Cardiac muscle cell (in vitro differentiated cells and primary cell): ENCODE measurements at regions not wholly inside any gene's neighbourhood (a gene's known extent, or its start where the extent isn't known, plus 50 kb on each side); places are given as distances from the start of the nearest gene placed in this dataset.

Experiments
- DNase-seq, 2 donors: peaks; one replicate each; pipeline versions ENCODE4 v3.0.0 to v3.0.0-alpha.2; 2010 to 2017; ENCODE audit warnings: low read depth in 1 of 2, low spot score in 1 of 2
- H3K27ac ChIP-seq: fragments of 200-600 bp; sonication (generic); 2 replicates; pipeline ENCODE4 v1.5.1; 2016
- H3K27me3 ChIP-seq: fragments of 200-600 bp; sonication (generic); 2 replicates; pipeline ENCODE4 v1.6.0; 2016; ENCODE audit warnings: control low read depth
- H3K36me3 ChIP-seq: fragments of 200-600 bp; sonication (generic); 2 replicates; pipeline ENCODE4 v1.5.1; 2016; ENCODE audit warnings: control low read depth
- H3K4me1 ChIP-seq: fragments of 200-600 bp; sonication (generic); 2 replicates; pipeline ENCODE4 v1.8.1; 2017; ENCODE audit warnings: low read depth, mild to moderate bottlenecking, mixed run types
- H3K4me3 ChIP-seq: fragments of 200-600 bp; sonication (generic); 2 replicates; pipeline ENCODE4 v1.5.1; 2016; ENCODE audit warnings: mild to moderate bottlenecking
- H3K9me3 ChIP-seq: fragments of 200-600 bp; sonication (generic); 2 replicates; pipeline ENCODE4 v1.5.1; 2017; ENCODE audit warnings: low read depth, mild to moderate bottlenecking, control low read depth
- TF ChIP-seq, protein P1 (sequence below): IDR thresholded peaks from 2 replicates; pipeline ENCODE4 v1.5.1; 2012; ENCODE audit warnings: low read depth, mild to moderate bottlenecking, low read length

DNA sequence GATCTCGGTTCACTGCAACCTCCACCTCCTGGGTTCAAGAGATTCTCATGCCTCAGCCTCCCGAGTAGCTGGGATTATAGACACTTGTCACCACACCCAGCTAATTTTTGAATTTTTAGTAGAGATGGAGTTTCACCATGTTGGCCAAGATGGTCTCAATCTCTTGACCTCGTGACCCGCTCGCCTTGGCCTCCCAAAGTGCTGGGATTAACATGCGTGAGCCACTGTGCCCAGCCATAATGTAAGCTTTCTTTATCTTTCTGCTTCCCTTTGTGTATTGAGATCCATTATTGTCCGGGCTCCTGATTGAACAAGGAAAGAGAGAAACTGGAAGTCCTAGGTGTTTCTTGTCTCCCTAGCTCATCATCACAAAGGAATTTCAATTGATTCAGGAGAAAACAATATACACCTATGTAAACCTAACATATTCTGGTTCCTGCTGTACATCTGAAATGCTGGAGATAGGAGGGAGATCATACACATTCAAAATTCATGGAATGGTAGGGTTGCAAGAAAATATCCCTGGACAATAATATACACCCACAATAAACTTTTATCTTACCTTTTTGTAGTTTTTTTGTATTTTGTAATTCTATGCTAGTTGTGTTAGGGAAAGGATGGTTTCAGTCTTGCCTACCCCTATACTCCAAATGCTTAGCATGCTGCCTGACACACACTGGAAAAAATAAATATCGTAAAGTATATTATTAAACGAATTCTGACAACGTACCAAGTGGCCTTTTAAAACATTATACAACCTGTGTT lies 194.4 kb upstream of the HS3ST1 start:
- no peak overlapping the region for H3K27ac ChIP-seq
- no peaks in the 10 kb centered on the region for H3K9me3 ChIP-seq
- H3K27me3 ChIP-seq: no peaks in the 10 kb centered on the region
- DNase-seq: no peak
- TF ChIP-seq, protein P1, sequence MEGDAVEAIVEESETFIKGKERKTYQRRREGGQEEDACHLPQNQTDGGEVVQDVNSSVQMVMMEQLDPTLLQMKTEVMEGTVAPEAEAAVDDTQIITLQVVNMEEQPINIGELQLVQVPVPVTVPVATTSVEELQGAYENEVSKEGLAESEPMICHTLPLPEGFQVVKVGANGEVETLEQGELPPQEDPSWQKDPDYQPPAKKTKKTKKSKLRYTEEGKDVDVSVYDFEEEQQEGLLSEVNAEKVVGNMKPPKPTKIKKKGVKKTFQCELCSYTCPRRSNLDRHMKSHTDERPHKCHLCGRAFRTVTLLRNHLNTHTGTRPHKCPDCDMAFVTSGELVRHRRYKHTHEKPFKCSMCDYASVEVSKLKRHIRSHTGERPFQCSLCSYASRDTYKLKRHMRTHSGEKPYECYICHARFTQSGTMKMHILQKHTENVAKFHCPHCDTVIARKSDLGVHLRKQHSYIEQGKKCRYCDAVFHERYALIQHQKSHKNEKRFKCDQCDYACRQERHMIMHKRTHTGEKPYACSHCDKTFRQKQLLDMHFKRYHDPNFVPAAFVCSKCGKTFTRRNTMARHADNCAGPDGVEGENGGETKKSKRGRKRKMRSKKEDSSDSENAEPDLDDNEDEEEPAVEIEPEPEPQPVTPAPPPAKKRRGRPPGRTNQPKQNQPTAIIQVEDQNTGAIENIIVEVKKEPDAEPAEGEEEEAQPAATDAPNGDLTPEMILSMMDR: no peak
- no peaks in the 10 kb centered on the region for H3K36me3 ChIP-seq
- peaks cover 13% of the 10 kb centered on the region for H3K4me1 ChIP-seq
- no peak overlapping the region for H3K4me3 ChIP-seq

DNA sequence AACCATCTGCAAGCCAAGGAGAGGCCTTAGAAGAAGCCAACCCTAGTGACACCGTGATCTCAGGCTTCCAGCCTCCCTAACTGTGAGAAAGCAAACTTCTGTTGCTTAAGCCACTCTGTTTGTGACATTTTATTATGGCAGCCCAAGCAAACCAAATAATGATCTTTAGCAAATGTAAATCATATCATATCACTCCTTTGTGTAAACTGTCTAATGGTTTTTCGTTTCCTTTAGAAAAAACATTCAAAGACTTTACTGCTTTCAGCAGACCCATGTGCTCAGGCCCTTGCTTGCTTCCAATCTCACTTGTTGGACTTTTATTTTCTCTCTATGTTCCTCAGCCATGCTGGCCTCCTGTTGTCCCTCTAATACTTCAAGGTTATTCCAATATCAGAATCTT lies 192.2 kb upstream of the HS3ST1 start:
- H3K27ac ChIP-seq: no peak overlapping the region
- H3K36me3 ChIP-seq: no peaks in the 10 kb centered on the region
- TF ChIP-seq, protein P1: no peak
- H3K4me1 ChIP-seq: peaks cover 13% of the 10 kb centered on the region
- no peaks in the 10 kb centered on the region for H3K9me3 ChIP-seq
- no peak for DNase-seq
- no peaks in the 10 kb centered on the region for H3K27me3 ChIP-seq
- H3K4me3 ChIP-seq: no peak overlapping the region

DNA sequence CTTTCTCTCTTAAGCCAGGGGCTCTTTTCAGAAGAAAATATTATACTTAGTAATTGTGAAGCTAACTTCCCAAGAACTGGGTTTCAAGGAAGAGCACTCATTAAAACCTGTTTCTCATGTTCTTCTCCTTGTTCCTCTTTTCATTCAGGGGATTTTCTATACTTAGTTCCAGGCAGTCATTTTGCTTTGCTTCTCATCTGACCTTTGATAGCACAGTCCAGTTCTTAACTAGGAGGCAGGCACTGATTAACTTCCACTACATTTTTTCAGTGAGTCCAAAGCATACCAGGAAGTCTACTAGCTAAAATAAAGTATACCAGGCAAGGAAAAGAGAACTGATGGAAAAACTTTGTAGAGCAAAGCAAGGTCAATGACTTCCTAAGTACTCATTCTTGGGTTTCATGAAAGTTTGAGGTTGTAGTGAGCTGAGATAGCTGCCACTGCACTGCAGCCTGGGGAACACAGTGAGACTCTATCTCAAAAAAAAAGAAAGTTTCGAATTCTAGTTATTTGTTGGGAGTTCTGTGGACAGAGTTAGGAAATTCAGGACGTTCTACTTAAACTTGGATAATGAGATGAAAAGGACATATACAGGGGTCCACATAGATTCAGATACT lies 190.1 kb upstream of the HS3ST1 start:
- Histone ChIP-seq H3K4me3 (no peak overlapping the region), H3K9me3 (no peaks in the 10 kb centered on the region), H3K4me1 (peaks cover 13% of the 10 kb centered on the region), H3K27ac (peak overlapping the region; percentile 62), H3K27me3 (no peaks in the 10 kb centered on the region), H3K36me3 (no peaks in the 10 kb centered on the region)
- DNase-seq: peak in 1 of 2 donors; percentile 45
- TF ChIP-seq, protein P1: no peak

DNA sequence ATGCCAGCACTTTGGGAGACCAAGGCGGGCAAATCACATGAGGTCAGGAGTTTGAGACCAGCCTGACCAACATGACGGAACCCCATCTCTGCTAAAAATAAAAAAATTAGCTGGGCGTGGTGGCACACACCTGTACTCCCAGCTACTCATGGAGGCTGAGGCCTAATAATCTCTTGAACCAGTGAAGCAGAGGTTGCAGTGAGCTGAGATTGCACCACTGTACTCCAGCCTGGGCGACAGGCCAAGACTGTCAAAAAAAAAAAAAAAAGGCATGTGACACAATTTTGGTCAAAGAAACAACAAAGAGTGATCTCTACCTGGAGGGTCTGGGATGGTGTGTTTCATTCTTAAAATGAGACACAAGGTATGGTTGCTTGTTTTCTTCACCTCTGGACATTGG lies 188.2 kb upstream of the HS3ST1 start:
- no peaks in the 10 kb centered on the region for H3K36me3 ChIP-seq
- no peak overlapping the region for H3K27ac ChIP-seq
- peaks cover 13% of the 10 kb centered on the region for H3K4me1 ChIP-seq
- DNase-seq: peak in 1 of 2 donors; percentile 15
- no peak overlapping the region for H3K4me3 ChIP-seq
- H3K27me3 ChIP-seq: no peaks in the 10 kb centered on the region
- no peaks in the 10 kb centered on the region for H3K9me3 ChIP-seq
- TF ChIP-seq, protein P1: no peak

DNA sequence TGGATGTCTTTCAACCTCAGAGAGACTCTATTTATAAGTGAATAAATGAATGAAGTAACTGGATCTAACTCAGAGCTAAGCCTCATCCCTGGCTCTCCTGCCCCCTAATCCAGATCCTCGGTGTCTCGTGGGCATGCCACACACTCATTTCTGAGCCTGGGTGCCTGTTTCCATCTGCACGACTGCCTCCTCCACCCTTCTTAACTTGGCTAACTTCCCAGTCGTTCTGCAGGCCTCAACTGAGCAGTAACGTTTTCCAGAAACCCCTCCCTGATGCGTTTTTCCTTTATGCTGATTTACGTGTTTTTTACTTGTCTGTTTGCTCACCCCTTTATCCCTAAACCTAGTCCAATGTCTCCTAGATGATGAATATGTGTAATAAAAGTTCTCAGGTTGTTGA lies 186.9 kb upstream of the HS3ST1 start:
- Histone ChIP-seq H3K36me3 (no peaks in the 10 kb centered on the region), H3K27me3 (no peaks in the 10 kb centered on the region), H3K4me3 (no peak overlapping the region), H3K27ac (no peak overlapping the region), H3K9me3 (no peaks in the 10 kb centered on the region), H3K4me1 (peaks cover 13% of the 10 kb centered on the region)
- TF ChIP-seq, protein P1: no peak
- peak in 1 of 2 donors; percentile 16 for DNase-seq
